HG03432 (cell line): ENCODE measurements at regions not wholly inside any gene's neighbourhood (a gene's known extent, or its start where the extent isn't known, plus 50 kb on each side); places are given as distances from the start of the nearest gene placed in this dataset.

Experiments
- ATAC-seq: cut with Tn5 transposase; IDR thresholded peaks from one replicate; pipeline ENCODE4 v1.9.1; 2021; ENCODE audit warnings: mild to moderate bottlenecking, moderate library complexity; ENCODE audit not compliant: unreplicated experiment

DNA sequence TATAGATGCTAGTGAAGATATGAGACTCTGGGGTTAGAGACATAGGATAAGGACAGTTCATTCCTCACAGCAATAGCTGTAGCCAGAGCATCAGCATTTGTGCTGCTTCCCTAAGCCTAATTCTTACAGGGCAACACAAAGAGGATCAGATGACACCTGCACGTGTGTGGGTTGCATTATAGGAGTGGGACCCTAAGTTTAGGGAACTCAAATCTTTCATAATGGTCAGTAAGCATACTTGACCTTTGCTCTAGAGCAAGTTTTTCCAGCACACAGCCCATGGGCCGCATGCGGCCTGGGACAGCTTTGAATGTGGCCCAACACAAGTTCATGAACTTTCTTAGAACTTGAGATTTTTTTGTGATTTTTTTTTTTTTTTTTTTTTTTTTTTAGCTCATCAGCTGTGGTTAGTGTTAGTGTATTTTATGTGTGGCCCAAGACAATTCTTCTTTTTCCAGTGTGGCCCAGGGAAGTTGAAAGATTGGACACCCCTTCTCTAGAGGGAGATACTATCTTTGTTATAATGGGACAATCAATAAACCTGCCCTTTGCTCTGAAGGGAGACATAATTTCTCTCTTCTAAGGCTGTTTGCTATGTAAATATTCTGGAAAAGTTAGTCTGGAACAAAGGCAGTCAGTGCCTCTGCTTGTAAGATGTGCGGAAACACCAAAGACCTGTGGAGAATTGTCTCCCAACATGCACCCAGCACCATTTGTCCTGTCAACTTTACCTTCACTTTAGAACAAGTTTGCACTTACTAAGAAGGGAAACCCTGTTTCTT lies 650.2 kb downstream of the ZNF674 start:
- ATAC-seq, result no peak

DNA sequence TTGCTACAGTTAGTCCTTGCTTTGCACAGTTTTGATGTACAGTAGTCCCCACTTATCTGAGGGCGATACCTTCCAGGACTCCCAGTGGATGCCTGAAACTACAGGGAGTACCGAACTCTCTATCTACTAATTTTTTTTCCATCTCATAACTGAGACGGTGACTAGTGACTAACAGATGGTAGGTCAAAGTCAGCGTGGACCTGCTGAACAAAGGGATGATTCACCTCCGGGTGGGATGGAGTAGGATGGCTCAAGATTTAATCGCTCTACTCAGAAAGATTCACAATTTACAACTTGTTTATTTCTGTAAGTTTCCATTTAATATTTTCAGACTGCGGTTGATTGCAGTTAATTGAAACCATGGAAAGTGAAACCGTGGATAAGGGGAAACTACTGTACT lies 655.8 kb downstream of the ZNF674 start:
- ATAC-seq, result no peak

DNA sequence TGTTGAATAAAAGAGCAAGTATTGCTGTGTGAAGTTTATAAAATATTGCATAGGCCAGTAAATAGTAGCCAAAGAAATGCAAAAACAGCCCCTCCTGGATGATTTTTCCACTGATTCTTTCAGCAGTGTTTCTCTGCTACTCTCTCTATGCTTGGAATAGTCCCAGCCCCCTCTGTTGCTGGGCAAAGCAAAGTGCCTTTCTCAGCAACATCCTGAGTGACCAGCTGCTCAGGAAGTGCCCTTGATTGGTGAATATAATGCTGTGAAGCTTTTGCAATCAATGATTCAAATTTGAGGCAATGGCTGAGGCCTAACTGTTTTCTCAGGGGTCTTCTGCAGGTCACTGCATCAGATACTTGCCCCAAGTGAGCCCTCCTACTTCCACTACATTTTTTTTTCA lies 656.7 kb downstream of the ZNF674 start:
- no peak for ATAC-seq

DNA sequence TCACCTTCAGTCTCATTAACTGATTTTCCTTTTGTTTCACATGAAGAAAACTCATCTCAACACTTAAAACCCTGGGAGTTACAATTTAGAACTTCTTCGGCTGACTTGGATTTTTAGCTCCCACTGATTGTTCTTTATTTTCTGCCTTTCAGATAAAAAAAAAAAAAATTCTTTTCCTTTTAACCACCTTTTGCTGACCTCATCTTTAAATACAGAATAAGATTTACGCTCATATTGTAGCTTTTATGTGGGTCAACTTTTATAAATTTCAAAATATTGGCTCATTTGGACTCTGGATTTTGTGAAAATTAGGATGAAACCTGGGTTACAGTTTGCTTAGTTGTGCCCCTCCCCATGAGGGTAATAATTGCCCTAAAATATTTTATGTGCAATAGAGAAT lies 659.3 kb downstream of the ZNF674 start:
- no peak for ATAC-seq

DNA sequence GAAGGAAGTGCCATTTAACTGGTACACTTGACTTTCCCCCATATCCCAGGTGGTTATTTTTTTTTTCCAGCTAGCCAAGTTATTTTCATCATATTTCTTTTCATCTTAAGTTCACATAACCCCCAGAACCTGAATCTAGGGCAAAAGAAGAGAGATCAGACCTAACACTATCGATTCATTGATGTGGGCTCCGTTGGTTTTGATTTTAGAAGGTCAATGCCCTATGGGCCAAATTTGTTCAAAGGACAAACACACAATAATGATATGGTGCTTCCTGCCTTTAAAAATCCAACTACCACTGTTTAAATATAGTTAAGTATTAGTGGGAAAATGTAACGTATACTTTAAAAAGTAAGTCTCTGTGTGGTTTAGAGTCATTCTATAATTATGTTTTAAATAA lies 665.7 kb downstream of the ZNF674 start:
- ATAC-seq, result no peak

DNA sequence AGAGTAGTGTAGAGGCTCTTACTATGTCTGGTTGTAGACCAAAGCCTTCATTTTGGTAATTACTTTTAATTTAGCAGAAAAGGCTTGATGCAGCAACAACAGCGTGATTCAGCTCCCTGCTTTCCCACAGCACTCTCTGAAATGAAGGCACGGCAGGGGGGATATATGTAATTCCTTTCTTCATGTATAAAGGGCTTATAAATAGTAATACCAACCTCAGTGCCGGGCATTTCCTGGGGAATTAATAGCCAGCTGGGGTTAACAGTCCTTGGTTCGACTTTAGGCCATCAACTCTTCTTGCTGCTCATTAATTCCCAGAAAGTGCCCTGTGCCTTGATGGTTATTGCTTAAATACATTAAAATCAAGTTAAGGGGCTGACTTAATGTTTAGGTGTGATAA lies 669.0 kb downstream of the ZNF674 start:
- no peak for ATAC-seq

DNA sequence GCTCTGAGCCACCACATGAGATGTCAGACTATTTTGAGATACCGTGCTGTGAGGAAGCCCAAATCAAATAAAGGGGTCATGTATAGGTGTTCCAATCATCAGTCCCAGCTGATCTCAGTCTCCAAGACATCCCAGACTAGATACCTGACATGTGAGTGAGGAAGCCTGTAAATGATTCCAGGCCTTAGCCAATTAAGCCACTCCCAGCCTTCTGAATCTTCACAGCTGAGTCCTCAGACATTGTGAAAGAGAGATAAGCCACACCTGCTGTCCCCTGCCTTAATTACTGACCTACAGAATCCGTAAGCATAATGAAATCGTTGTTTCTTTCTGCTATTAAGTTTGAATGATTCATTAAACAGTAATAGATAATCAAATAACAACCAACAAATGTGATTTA lies 671.4 kb downstream of the ZNF674 start:
- no peak for ATAC-seq

DNA sequence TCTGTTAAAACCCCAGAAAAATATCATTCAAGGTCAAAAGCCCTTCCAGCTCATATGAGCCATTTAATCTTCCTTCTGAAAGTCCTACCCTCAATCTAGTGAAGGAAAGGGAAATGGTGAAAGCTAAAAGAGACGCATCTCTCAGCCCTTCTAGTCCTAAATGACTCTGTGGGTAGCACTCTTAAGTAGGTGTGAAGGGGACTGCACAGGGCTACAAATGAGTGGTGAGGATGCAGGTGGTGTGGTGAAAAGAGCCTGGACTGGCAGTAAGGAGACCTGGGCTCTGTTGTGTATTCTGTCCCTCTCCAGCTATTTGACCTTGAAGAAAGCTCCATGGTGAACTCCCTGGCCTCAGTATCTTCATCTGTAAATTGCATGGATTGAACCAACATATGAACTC lies 671.8 kb upstream of the DIPK2B start:
- ATAC-seq, result no peak

DNA sequence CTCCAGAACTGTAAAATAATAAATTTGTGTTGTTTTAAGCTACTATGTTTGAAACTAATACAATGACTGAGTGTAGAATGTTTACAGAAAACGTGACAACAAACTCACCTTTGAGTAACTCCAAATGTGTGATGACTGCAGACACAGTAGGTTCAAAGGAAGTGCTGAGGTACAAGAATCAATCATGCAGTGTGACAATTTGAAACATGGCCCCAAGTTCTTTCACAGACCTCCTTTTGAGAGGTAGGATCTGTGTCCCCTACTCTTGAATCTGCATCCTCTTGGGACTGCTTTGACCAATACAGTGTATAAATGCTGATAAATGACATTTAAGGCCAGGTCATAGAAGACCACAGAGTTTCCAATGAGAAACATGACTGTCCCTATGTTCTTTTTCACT lies 667.7 kb upstream of the DIPK2B start:
- ATAC-seq, result no peak

DNA sequence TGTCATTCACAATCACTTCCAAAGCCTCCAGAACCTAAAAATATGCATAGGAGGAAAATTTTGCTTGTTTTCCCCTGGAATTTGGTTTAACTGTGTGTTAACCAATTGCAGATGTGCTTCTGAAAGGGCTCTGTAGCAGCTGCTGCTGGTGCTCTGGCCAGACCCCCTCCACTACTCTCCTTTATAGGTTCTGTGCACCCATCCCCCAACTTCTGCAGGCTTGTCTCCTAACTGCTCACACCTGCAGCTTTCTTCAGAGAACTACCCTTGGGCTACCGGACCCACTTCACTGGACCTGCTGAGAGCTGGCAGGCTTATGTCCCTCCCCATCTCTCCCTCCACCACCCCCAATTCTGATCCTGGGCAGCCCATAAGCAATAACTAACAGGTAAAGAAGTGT lies 662.1 kb upstream of the DIPK2B start:
- no peak for ATAC-seq

DNA sequence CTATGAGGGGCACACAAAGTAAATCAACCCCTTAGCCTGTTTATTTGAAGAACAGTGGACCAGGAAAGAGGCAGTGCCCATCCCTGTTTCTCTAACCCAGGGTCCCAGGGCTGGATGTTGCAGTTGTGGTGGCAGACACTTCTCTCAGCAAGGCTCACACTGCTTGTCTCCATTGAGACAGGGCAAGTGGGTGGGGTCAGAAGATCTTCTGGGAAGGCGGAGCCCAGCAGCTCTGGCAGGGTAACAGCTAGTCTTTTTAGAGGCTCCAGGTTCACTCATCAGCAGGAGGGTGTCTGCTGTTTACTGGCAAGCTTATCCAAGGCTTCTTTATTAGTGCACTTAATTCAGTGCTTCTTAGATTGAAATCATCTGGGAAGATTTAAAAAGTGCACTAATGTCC lies 659.8 kb upstream of the DIPK2B start:
- no peak for ATAC-seq

DNA sequence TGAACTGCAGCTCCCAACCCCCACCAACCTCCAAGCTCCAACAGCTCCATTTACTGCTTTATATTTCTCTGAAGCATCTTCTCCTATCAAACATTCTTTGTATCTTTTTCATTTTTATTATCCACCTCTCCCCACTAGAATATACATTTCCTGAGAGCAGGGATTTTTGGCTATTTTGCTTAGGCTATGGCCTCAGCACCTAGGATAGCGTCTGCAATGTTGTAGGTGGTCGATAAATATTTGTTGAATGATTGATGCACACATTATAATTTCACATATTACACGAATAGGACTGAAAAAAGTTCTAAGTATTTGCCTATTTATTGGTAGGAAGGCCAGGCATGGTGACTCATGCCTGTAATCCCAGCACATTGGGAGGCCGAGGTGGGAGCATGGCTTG lies 658.7 kb upstream of the DIPK2B start:
- ATAC-seq, result no peak

DNA sequence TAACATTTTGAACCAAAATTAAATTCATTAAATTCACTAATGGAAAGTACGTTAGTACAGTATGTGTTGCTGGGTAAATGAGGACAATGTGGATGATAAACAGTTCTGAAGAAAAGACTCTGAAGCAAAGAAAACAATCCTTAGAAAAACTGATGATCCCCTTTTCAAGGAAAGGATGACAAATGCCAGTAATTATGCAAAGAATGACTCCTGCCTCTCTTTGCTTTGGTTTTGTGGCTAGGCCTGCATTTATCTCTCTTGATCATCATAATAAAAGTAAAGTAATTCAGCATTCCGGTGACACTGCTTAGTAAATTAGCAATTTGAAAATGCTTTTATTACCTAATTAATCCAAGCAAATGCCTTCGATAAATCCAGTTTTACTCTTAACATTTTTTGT lies 652.2 kb upstream of the DIPK2B start:
- no peak for ATAC-seq

DNA sequence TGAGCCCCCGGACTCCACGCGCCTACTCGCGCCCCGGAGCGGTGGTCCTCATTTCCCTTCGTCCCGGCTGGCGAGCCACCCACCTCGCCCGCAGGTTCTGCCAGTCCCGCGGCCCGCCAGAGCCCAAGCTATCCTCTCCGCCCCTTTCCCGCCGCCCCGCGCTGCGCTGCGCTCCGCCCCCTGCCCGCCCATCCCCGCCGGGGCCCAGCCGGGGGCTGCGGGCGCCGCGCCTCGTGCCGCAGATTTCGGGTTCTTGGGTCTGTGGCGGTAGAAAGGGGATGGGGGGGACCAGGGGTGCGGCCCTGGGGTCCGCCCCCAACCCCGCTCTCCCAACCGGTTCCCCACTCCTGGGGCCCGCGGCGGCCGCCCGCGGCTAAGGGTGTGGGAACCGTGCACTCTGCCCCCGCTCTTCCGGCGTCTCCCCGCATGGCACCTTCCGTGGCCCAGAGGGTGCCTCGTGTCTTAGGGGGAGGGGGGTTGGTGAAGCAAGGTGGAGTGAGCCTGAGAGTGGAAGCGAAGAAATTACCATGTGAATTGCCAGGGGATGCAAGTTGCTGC lies 650.8 kb upstream of the DIPK2B start:
- peak; percentile 60 for ATAC-seq

DNA sequence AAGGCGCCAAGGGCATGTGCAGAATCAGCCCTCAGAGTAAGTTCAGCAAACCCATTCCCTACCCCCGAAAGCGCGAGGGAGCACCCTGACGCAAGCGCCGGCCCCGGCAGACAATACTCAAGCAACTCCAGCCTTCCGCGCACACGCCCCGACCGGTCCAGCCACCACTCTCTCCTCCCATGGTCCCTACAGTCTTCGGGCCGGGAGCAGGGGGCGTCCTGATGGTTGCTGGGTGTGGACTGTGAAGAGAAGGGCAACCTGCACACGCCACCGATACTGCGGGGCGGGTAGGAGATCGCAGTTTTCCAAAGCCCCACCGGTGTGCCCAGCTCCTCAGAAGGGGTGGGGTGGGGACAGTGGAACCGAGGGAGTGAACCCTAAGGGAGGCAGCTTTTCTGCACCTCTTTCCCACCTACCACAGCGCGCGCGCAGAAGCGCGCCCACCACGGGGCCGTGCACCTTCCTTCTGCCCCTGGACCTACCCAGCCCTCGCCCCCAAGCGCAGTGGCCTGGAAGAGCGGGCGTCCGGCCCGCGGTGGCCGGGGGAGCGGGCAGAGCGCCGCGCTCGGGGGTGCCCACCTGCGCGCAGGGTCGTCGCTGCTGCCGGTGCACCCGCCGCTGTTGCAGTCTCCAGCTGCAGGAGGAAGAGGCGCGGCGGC lies 650.2 kb upstream of the DIPK2B start:
- ATAC-seq, result peak; percentile 44

DNA sequence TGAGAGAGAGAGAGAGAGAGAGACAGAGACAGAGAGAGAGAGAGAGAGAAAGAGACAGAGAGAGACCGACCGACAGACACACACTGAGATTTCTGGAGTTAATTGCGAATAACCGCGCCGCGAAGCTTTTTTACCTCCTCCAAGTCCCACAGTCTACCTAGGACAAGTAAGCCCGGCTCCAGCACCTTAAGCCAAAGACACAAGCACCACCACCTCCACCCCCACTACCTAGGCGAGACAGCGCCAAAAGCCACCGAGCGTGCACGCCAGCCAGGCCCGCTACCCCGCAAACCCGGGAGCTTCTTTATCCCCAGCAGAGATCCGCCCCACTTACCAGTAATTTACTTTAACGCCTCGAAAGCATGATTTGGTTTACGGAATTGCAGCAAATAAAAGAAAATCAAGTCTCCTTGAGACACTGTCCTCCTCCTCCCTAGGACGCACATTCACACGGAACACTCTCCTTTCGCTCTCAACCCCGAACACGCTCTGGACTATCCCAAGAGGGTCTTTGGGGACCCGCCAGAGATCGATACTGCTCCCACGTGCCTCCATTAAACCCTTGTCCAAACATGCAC lies 649.6 kb upstream of the DIPK2B start:
- ATAC-seq, result peak; percentile 10

DNA sequence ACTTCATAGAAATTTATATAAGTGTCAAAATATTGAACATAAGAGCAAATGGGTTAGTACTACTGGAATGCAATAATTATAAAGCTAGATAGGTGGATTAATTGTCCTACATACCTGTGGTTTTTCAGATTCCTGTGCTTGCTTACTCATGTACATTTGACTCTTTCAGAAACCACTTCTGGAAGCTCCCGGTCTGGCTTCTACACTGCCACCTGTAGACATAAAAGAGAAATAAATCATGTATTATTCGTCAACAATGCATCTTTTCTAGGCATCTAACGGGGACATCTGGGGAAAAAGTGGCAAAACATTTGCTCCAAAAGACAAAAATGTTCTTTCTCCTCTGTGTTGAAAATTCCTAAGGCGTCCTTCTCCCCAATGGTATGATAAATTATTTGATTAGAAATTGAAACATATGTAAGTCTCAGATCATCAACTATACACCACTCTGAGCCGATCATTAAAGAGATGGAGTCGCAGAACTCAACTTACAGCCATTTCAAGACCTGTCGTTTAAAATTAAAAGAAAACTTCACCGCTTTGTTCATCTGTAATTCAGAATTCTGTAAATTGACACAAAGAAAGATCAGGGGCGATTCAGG lies 648.7 kb upstream of the DIPK2B start:
- no peak for ATAC-seq

DNA sequence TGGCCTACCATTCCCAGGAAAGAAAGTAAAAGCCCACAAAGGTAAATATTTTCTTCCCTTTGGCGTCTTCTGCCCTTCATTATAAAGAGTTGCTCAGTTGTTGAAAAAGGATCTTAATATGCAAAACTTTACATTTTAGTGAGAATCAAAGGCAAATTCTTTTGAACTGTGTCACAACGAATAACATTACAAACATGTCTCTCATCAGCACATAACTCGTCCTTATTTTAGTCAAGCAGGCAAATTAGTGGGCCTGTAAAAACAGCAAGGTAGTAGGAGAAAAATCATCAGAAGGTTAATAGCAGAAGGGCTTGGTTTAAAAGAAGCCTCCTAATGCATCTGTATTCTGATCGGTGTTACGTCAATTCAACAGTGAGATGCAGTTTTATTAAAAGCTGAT lies 647.3 kb upstream of the DIPK2B start:
- ATAC-seq, result no peak

DNA sequence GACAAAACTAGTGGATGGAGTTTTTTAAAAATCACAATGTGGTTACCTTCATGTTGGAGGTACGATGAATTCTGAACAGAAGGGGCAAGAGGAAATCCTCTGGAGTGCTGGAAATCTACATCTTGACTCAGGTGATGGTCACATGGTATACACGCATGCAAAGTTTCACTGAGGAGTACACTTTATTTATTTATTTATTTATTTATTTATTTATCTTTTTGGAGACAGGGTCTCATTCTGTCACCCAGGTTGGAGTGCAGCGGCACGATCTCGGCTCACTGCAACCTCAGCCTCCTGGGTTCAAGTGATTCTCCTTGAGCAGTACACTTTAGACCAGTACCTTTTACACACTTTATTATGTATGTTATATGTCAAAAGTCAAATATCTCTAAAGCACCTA lies 645.7 kb upstream of the DIPK2B start:
- ATAC-seq, result no peak

DNA sequence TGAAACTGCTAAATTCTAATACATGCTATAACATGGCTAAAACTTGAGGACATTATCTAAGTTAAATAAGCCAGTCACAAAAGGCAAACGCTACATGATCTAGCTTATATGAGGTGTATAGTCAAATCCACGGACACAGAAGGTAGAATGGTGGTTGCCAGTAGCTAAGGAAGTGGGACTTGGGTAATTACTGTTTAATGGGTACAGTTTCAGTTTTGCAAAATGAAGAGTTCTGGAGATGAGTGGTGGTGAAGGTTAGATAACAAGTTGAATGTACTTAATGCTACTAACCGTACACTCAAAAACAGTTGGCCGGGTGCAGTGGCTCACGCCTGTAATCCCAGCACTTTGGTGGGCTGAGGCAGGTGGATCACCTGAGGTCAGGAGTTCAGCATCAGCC lies 644.5 kb upstream of the DIPK2B start:
- no peak for ATAC-seq

DNA sequence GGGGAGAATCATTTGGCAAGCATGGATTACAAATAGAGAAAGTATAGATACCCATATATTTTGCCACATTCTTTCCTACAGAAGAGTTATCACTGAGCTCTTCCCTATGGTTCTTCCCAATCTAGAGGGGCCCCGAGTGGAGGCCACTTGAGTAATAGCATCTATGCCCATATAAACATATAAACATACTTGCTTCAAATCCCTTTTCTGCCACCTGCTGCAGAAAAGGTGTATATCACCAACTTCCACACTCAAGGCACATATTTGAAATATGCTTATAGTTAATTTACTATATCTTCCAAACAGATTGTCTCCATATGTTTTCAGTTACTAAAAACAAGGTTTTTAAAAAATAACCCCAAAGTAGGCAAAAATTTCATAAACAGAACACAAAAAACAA lies 642.8 kb upstream of the DIPK2B start:
- no peak for ATAC-seq

DNA sequence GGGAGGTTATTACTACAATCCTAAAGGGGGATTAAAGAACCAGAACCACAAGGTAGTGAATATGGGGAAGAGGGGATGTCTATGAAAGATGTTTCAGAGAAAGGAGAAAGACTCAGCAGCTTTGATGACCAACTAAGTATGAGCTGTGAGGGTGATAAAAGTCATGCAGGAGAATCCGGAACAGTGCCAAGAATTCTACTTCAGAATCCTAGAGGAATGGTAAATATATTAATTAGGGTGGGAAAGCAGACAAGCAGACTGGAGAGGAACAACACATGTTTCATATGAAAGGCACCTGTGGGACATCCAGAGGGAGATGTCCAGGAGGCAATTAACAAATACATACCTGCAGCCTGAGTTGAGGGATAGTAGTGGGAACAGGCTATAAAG lies 642.2 kb upstream of the DIPK2B start:
- no peak for ATAC-seq
